OCI-LY7 (cell line): ENCODE measurements at regions not wholly inside any gene's neighbourhood (a gene's known extent, or its start where the extent isn't known, plus 50 kb on each side); places are given as distances from the start of the nearest gene placed in this dataset.

Source experiments
- BruUV-seq: library from RNA; stranded (reverse); fragments of 400-500 nt; replicated peaks from 2 replicates; lab custom pipeline; 2021; lab: Mats Ljungman, UMichigan
- CTCF ChIA-PET: fragments of 300-600 bp; sonication (Branson Sonifier 250); formaldehyde crosslinking; loops from one replicate; lab custom pipeline; 2022; ENCODE audit warnings: antibody characterized with exemption; ENCODE audit not compliant: unreplicated experiment; lab: Charles Lee
- POLR2A ChIA-PET: fragments of 300-600 bp; sonication (Branson Sonifier 250); formaldehyde crosslinking; loops from one replicate; lab custom pipeline; 2022; ENCODE audit warnings: antibody characterized with exemption; lab: Charles Lee
- DNase-seq: peaks from one replicate; pipeline ENCODE4 v3.0.0-alpha.2; 2015; ENCODE audit warnings: low spot score
- H2AFZ ChIP-seq: fragments of 200-600 bp; sonication (generic), shearing (Covaris generic); 2 replicates; pipeline ENCODE4 v1.6.1; 2014; ENCODE audit warnings: mild to moderate bottlenecking, antibody characterized with exemption, low read length, moderate library complexity
- H3K27ac ChIP-seq: fragments of 200-600 bp; sonication (generic); 2 replicates; pipeline ENCODE4 v1.5.1; 2014; ENCODE audit warnings: mixed run types, low read depth, mild to moderate bottlenecking, moderate library complexity, low read length, inconsistent platforms; ENCODE audit not compliant: poor library complexity, severe bottlenecking
- H3K36me3 ChIP-seq: fragments of 200-600 bp; sonication (generic); 2 replicates; pipeline ENCODE4 v1.6.1; 2014; ENCODE audit warnings: mild to moderate bottlenecking, antibody characterized with exemption, low read length, moderate library complexity, mixed read lengths; ENCODE audit not compliant: insufficient read depth
- H3K4me1 ChIP-seq: fragments of 200-600 bp; sonication (generic); 2 replicates; pipeline ENCODE4 v1.5.1; 2014; ENCODE audit warnings: mild to moderate bottlenecking, low read length; ENCODE audit not compliant: insufficient read depth, poor library complexity, severe bottlenecking
- H3K4me2 ChIP-seq: fragments of 200-600 bp; sonication (generic); 2 replicates; pipeline ENCODE4 v1.6.1; 2014; ENCODE audit warnings: mild to moderate bottlenecking, low read length
- H3K4me3 ChIP-seq: fragments of 200-600 bp; sonication (generic); 2 replicates; pipeline ENCODE4 v1.5.1; 2014; ENCODE audit warnings: mild to moderate bottlenecking, low read depth, low read length; ENCODE audit not compliant: poor library complexity, severe bottlenecking
- H3K79me2 ChIP-seq: fragments of 200-600 bp; sonication (generic); 2 replicates; pipeline ENCODE4 v1.6.1; 2016; ENCODE audit warnings: low read depth, mild to moderate bottlenecking, low read length, moderate library complexity, mixed read lengths; ENCODE audit not compliant: insufficient read depth
- H3K9me2 ChIP-seq: fragments of 200-600 bp; sonication (generic); 2 replicates; pipeline ENCODE4 v1.6.1; 2016; ENCODE audit warnings: mild to moderate bottlenecking, low read length, mixed read lengths; ENCODE audit not compliant: insufficient read depth
- H3K9me3 ChIP-seq: fragments of 200-600 bp; sonication (generic); 2 replicates; pipeline ENCODE4 v1.6.1; 2014; ENCODE audit warnings: mild to moderate bottlenecking, mixed run types, low read length, mixed read lengths
- H4K20me1 ChIP-seq: fragments of 200-600 bp; sonication (generic); 2 replicates; pipeline ENCODE4 v1.6.1; 2014; ENCODE audit warnings: mild to moderate bottlenecking, antibody characterized with exemption, low read length, moderate library complexity, mixed read lengths; ENCODE audit not compliant: insufficient read depth
- CTCF ChIP-seq: fragments of 200-600 bp; sonication (generic); conservative IDR thresholded peaks from 2 replicates; pipeline ENCODE4 v1.5.1; 2014; ENCODE audit warnings: mild to moderate bottlenecking, antibody characterized with exemption, low read length, moderate library complexity, mixed read lengths
- EZH2phosphoT487 ChIP-seq: fragments of 200-600 bp; sonication (generic); IDR thresholded peaks from 2 replicates; pipeline ENCODE4 v1.6.1; 2018; ENCODE audit warnings: low read depth, borderline replicate concordance, mild to moderate bottlenecking, mixed run types, antibody characterized with exemption, low read length, moderate library complexity, mixed read lengths
- intact Hi-C: fragments of 100-400 bp; cut with micrococcal nuclease; formaldehyde crosslinking; loops from one replicate; pipeline ENCODE4 v1.10.0; 2022; ENCODE audit not compliant: unreplicated experiment

GRCh38 chr10:43888586-43888985, 239.9 kb upstream of the ZNF32 start:
- intact Hi-C loops, result no loop called here
- ChIA-PET CTCF (interaction anchor here (0.8 kb wide), 2 partner anchors 14 to 17 kb away, joined by 4 to 5 read pairs; no protein-coding TSS in a partner anchor), POLR2A (interaction anchor here (1.0 to 2.1 kb wide), 3 partner anchors 9 to 22 kb away, joined by 3 to 6 read pairs (median 4); no protein-coding TSS in a partner anchor)

GRCh38 chr10:43885842-43886241, 237.2 kb upstream of the ZNF32 start:
- intact Hi-C loops, result loop anchor here (1.0 kb wide), 1 partner anchor 144 kb away; no protein-coding TSS in a partner anchor
- peak; percentile 65 for TF ChIP-seq CTCF
- no peak for TF ChIP-seq EZH2phosphoT487
- no peak overlapping the region for H2AFZ ChIP-seq
- no peak overlapping the region for H3K4me3 ChIP-seq
- H3K9me3 ChIP-seq, result no peaks in the 10 kb centered on the region
- no TSS peak for BruUV-seq
- H3K36me3 ChIP-seq, result no peaks in the 10 kb centered on the region
- ChIA-PET POLR2A (interaction anchor here (0.7 kb wide), 1 partner anchor 66 kb away, joined by 3 read pairs; no protein-coding TSS in a partner anchor), CTCF (interaction anchor here (0.8 kb wide), 1 partner anchor 16 kb away, joined by 3 read pairs; no protein-coding TSS in a partner anchor)
- DNase-seq, result peak; percentile 27
- no peaks in the 10 kb centered on the region for H3K79me2 ChIP-seq
- H3K4me1 ChIP-seq, result peaks cover 17% of the 10 kb centered on the region
- no peaks in the 10 kb centered on the region for H4K20me1 ChIP-seq
- H3K4me2 ChIP-seq, result no peak overlapping the region
- H3K9me2 ChIP-seq, result no peaks in the 10 kb centered on the region
- no peak overlapping the region for H3K27ac ChIP-seq

More at GRCh38 chr10:43888586-43888985, 239.9 kb upstream of the ZNF32 start:
- BruUV-seq, result no TSS peak
- Histone ChIP-seq H3K9me3 (no peaks in the 10 kb centered on the region), H3K4me3 (no peak overlapping the region), H3K36me3 (no peaks in the 10 kb centered on the region), H3K27ac (no peak overlapping the region), H3K9me2 (no peaks in the 10 kb centered on the region), H4K20me1 (no peaks in the 10 kb centered on the region), H3K4me1 (peaks cover 17% of the 10 kb centered on the region), H2AFZ (no peak overlapping the region), H3K4me2 (no peak overlapping the region), H3K79me2 (no peaks in the 10 kb centered on the region)
- TF ChIP-seq EZH2phosphoT487 (no peak), CTCF (no peak)
- no peak for DNase-seq

GRCh38 chr10:43885252-43885651, 236.6 kb upstream of the ZNF32 start:
- no peak overlapping the region for H3K4me3 ChIP-seq
- no TSS peak for BruUV-seq
- ChIA-PET POLR2A (interaction anchor here (0.6 to 0.8 kb wide), 3 partner anchors 27 to 68 kb away, joined by 3 read pairs; no protein-coding TSS in a partner anchor), CTCF (interaction anchor here (0.8 kb wide), 1 partner anchor 17 kb away, joined by 3 read pairs; no protein-coding TSS in a partner anchor)
- intact Hi-C loops, result no loop called here
- no peak overlapping the region for H2AFZ ChIP-seq
- H3K9me3 ChIP-seq, result no peaks in the 10 kb centered on the region
- no peaks in the 10 kb centered on the region for H4K20me1 ChIP-seq
- TF ChIP-seq CTCF (no peak), EZH2phosphoT487 (no peak)
- no peaks in the 10 kb centered on the region for H3K9me2 ChIP-seq
- H3K79me2 ChIP-seq, result no peaks in the 10 kb centered on the region
- DNase-seq, result no peak
- H3K36me3 ChIP-seq, result no peaks in the 10 kb centered on the region
- peaks cover 17% of the 10 kb centered on the region for H3K4me1 ChIP-seq
- no peak overlapping the region for H3K4me2 ChIP-seq
- no peak overlapping the region for H3K27ac ChIP-seq
